SKM-1 treated with dmso at 0.1 percent for 144 hours (cell line): ENCODE measurements at regions not wholly inside any gene's neighbourhood (a gene's known extent, or its start where the extent isn't known, plus 50 kb on each side); places are given as distances from the start of the nearest gene placed in this dataset.
"Not testable (repeated sequence)": the region's sequence is repeated elsewhere in the genome, so short reads cannot be mapped to it uniquely, and the experiment has no call there.

ENCODE experiments used
- DNase-seq: peaks from one replicate; lab custom pipeline; 2025; ENCODE audit not compliant: unreplicated experiment; lab: John Stamatoyannopoulos, UW

GRCh38 chr2:115904516-115904915 lies 1462.1 kb downstream of the DPP10 start:
- DNase-seq: no peak

- DNase-seq: no peak
Observed at GRCh38 chr2:115908731-115909130, 1466.3 kb downstream of the DPP10 start.

- peak; percentile 3 for DNase-seq
Observed at GRCh38 chr2:115910270-115910669, 1467.8 kb downstream of the DPP10 start.

GRCh38 chr2:115913921-115914320 lies 1471.5 kb downstream of the DPP10 start:
- no peak for DNase-seq

GRCh38 chr2:115921541-115921940 lies 1479.1 kb downstream of the DPP10 start:
- no peak for DNase-seq

- DNase-seq: no peak
Observed at GRCh38 chr2:115939902-115940301, 1497.5 kb downstream of the DPP10 start.

GRCh38 chr2:115942800-115943199 lies 1500.4 kb downstream of the DPP10 start:
- DNase-seq: no peak

GRCh38 chr2:115946341-115946740 lies 1503.9 kb downstream of the DPP10 start:
- DNase-seq: no peak

GRCh38 chr2:115946891-115947290 lies 1504.5 kb downstream of the DPP10 start:
- DNase-seq: no peak

GRCh38 chr2:115976916-115977315 lies 1534.5 kb downstream of the DPP10 start:
- no peak for DNase-seq

- no peak for DNase-seq
Observed at GRCh38 chr2:115999039-115999438, 1556.6 kb downstream of the DPP10 start.

GRCh38 chr2:116023026-116023425 lies 1580.6 kb downstream of the DPP10 start:
- no peak for DNase-seq

GRCh38 chr2:116038758-116039157 lies 1596.3 kb downstream of the DPP10 start:
- not testable (repeated sequence) for DNase-seq

GRCh38 chr2:116042530-116042929 lies 1600.1 kb downstream of the DPP10 start:
- no peak for DNase-seq

GRCh38 chr2:116057538-116057937 lies 1615.1 kb downstream of the DPP10 start:
- DNase-seq: no peak

- DNase-seq: no peak
Observed at GRCh38 chr2:116061023-116061422, 1618.6 kb downstream of the DPP10 start.

GRCh38 chr2:116073731-116074130 lies 1631.3 kb downstream of the DPP10 start:
- DNase-seq: no peak

GRCh38 chr2:116074161-116074560 lies 1631.7 kb downstream of the DPP10 start:
- DNase-seq: no peak

- DNase-seq: no peak
Observed at GRCh38 chr2:116088236-116088635, 1645.8 kb downstream of the DPP10 start.

GRCh38 chr2:116094196-116094595 lies 1651.8 kb downstream of the DPP10 start:
- peak; percentile 1 for DNase-seq

- DNase-seq: no peak
Observed at GRCh38 chr2:116095636-116096035, 1653.2 kb downstream of the DPP10 start.

GRCh38 chr2:116098049-116098448 lies 1655.6 kb downstream of the DPP10 start:
- no peak for DNase-seq

GRCh38 chr2:116109471-116109870 lies 1667.0 kb downstream of the DPP10 start:
- DNase-seq: no peak

- no peak for DNase-seq
Observed at GRCh38 chr2:116117845-116118244, 1675.4 kb downstream of the DPP10 start.
